ENCODE measurements at regions not wholly inside any gene's neighbourhood (a gene's known extent, or its start where the extent isn't known, plus 50 kb on each side); places are given as distances from the start of the nearest gene placed in this dataset.

DNA sequence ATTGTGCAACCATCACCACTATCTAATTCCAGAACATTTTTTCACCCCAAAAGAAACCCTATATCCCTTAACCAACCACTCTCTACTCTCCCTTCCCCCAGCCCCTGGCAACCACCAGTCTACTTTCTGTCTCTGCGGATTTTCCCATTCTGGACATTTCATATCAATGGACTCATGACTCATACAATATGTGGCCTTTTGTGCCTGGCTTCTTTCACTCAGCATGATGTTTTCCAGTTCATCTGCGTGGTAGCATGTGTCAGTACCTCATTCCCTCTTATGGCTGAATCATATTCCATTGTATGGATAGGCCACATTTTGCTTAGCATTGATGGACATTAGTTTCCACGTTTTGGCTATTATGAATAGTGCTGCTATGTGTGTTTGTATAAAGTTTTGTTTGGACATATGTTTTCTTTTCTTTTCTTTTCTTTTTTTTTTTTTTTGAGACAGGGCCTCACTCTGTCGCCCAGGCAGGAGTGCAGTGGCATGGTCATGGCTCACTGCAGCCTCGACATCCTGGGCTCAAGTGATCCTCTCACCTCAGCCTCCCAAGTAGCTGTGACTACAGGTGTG lies 335.4 kb downstream of the BCOR start:
- TF ChIP-seq, protein P1, sequence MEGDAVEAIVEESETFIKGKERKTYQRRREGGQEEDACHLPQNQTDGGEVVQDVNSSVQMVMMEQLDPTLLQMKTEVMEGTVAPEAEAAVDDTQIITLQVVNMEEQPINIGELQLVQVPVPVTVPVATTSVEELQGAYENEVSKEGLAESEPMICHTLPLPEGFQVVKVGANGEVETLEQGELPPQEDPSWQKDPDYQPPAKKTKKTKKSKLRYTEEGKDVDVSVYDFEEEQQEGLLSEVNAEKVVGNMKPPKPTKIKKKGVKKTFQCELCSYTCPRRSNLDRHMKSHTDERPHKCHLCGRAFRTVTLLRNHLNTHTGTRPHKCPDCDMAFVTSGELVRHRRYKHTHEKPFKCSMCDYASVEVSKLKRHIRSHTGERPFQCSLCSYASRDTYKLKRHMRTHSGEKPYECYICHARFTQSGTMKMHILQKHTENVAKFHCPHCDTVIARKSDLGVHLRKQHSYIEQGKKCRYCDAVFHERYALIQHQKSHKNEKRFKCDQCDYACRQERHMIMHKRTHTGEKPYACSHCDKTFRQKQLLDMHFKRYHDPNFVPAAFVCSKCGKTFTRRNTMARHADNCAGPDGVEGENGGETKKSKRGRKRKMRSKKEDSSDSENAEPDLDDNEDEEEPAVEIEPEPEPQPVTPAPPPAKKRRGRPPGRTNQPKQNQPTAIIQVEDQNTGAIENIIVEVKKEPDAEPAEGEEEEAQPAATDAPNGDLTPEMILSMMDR (conservative IDR thresholded peaks at IDR 0.05; ENCODE audit: low read depth, low read length): no peak
- DNase-seq (ENCODE audit: low read depth): no peak
- no peak overlapping the region for H3K4me3 ChIP-seq (ENCODE audit: low read depth, low read length)

GRCh38 chrX:39764441-39764914 lies 333.3 kb downstream of the BCOR start:
- H3K4me3 ChIP-seq (ENCODE audit: low read depth, low read length): no peak overlapping the region
- TF ChIP-seq, protein P1 (conservative IDR thresholded peaks at IDR 0.05; ENCODE audit: low read depth, low read length): no peak
- DNase-seq (ENCODE audit: low read depth): no peak

DNA sequence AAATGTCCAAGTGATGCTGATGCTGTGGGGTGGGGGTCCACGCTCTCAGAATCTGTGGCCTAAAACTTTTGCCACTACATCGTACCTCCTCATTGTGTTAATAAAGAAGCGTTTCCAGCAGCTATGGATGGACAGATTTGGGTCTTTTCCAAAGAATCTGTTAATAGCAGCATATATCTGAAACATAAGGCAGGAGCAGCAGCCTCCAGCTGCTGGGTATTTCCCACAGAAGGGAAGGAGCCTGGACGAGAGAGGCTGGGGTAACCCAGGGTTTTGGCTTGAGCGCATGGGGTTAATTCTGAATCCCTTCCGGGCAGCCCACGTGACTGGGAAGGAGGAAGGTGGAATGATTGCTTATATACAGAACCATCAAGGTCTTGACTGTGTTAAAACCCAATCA lies 332.4 kb downstream of the BCOR start:
- no peak overlapping the region for H3K4me3 ChIP-seq (ENCODE audit: low read depth, low read length)
- DNase-seq (ENCODE audit: low read depth): no peak
- TF ChIP-seq, protein P1 (conservative IDR thresholded peaks at IDR 0.05; ENCODE audit: low read depth, low read length): no peak

DNA sequence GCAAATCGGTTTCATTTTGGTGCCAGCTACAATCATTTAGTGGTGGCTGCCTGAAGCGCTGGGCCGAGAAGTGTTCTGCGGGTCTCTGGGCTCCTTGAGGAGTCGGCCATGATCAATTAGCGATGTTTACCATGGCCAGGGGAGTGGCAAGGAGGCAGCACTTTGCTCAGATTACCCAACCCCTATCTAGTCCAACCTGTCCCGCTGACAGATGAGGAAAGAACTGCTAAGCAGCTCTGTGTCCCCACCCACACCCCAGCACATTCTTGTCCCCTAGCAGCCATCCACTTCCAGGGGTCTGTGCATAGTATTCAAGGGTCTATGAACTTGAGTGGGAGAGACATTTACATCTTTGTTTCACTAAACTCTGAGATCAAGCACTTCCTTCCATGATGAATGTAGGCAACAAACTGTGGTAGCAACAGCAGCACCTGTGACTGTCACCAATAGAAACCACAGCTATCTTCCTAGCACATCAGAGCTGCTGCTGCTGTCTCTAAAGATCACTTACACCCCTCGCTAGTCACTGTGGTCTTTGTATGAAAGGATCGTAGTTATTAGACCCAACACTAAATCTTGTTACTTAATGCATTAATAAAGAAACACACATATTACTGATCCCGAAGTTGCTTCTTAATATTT lies 331.6 kb downstream of the BCOR start:
- no peak for DNase-seq (ENCODE audit: low read depth)
- TF ChIP-seq, protein P1 (conservative IDR thresholded peaks at IDR 0.05; ENCODE audit: low read depth, low read length): no peak
- no peak overlapping the region for H3K4me3 ChIP-seq (ENCODE audit: low read depth, low read length)

- no peak overlapping the region for H3K4me3 ChIP-seq (ENCODE audit: low read depth, low read length)
- TF ChIP-seq, protein P1 (conservative IDR thresholded peaks at IDR 0.05; ENCODE audit: low read depth, low read length): no peak
- DNase-seq (ENCODE audit: low read depth): no peak
These were observed 330.9 kb downstream of the BCOR start for GRCh38 chrX:39766855-39767254.

DNA sequence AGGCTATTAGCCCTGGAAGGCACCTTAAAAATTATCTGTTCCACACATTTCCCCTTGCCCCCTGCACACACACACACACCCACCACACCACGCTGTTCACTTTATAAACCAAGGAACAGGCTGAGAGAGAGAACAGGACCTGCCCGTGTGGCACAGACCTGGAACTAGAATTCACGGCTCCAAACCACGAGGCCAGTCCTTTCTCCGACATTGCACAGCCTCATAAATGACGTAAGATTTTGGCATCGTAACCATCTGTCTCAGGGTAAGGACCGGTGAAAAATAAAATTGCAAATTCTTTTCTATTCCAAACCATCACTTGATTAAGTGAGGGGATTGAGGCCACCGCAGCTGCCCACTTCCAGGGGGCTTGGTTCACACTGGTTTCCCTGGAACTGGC lies 330.3 kb downstream of the BCOR start:
- TF ChIP-seq, protein P1 (conservative IDR thresholded peaks at IDR 0.05; ENCODE audit: low read depth, low read length): no peak
- DNase-seq (ENCODE audit: low read depth): no peak
- no peak overlapping the region for H3K4me3 ChIP-seq (ENCODE audit: low read depth, low read length)

GRCh38 chrX:39769748-39770147 lies 328.0 kb downstream of the BCOR start:
- TF ChIP-seq, protein P1 (conservative IDR thresholded peaks at IDR 0.05; ENCODE audit: low read depth, low read length): no peak
- no peak for DNase-seq (ENCODE audit: low read depth)

More at GRCh38 chrX:39769748-39770147, 328.0 kb downstream of the BCOR start:
- H3K4me3 ChIP-seq (ENCODE audit: low read depth, low read length): no peak overlapping the region
